ENCODE measurements at regions not wholly inside any gene's neighbourhood (a gene's known extent, or its start where the extent isn't known, plus 50 kb on each side); places are given as distances from the start of the nearest gene placed in this dataset.
"Not testable (repeated sequence)": the region's sequence is repeated elsewhere in the genome, so short reads cannot be mapped to it uniquely, and the experiment has no call there.

- H3K4me1 ChIP-seq, result no peaks in the 10 kb centered on the region
- TF ChIP-seq POLR2A (IDR thresholded peaks at IDR 0.05) (no peak), CTCF (IDR thresholded peaks at IDR 0.05) (no peak), POLR2AphosphoS5 (IDR thresholded peaks at IDR 0.05; ENCODE audit: insufficient read depth in 1 of 2, low read depth in 1 of 2) (no peak)
- H3K4me3 ChIP-seq, result no peak overlapping the region
- no peak for DNase-seq (ENCODE audit: extremely low spot score in 2 of 2)
- no peak overlapping the region for H3K27ac ChIP-seq
- no peaks in the 10 kb centered on the region for H3K27me3 ChIP-seq
- intact Hi-C loops (cut with DNase I), result no loop called here
- no peaks in the 10 kb centered on the region for H3K36me3 ChIP-seq
- H3K9me3 ChIP-seq, result no peaks in the 10 kb centered on the region
Measured at GRCh38 chr1:232162001-232162400, 467.9 kb downstream of the SIPA1L2 start.

GRCh38 chr1:232158558-232158957, 471.4 kb downstream of the SIPA1L2 start:
- H3K4me3 ChIP-seq; H3K27ac ChIP-seq; H3K4me1 ChIP-seq; intact Hi-C loops (cut with DNase I); H3K9me3 ChIP-seq; DNase-seq (ENCODE audit: extremely low spot score in 2 of 2); H3K27me3 ChIP-seq; H3K36me3 ChIP-seq: not testable (repeated sequence)

GRCh38 chr1:232156070-232156469, 473.9 kb downstream of the SIPA1L2 start:
- H3K4me1 ChIP-seq; H3K9me3 ChIP-seq; H3K4me3 ChIP-seq; H3K36me3 ChIP-seq; intact Hi-C loops (cut with DNase I); DNase-seq (ENCODE audit: extremely low spot score in 2 of 2); H3K27ac ChIP-seq; H3K27me3 ChIP-seq: not testable (repeated sequence)

GRCh38 chr1:232153652-232154051, 476.3 kb downstream of the SIPA1L2 start:
- Histone ChIP-seq H3K4me1 (no peaks in the 10 kb centered on the region), H3K36me3 (no peaks in the 10 kb centered on the region), H3K9me3 (no peaks in the 10 kb centered on the region), H3K4me3 (no peak overlapping the region), H3K27me3 (no peaks in the 10 kb centered on the region), H3K27ac (no peak overlapping the region)
- DNase-seq (ENCODE audit: extremely low spot score in 2 of 2), result no peak
- intact Hi-C loops (cut with DNase I), result no loop called here
- TF ChIP-seq CTCF (IDR thresholded peaks at IDR 0.05), result no peak
- no peak for TF ChIP-seq POLR2AphosphoS5 (IDR thresholded peaks at IDR 0.05; ENCODE audit: insufficient read depth in 1 of 2, low read depth in 1 of 2)
- TF ChIP-seq POLR2A (IDR thresholded peaks at IDR 0.05), result no peak

GRCh38 chr1:232150770-232151548, 479.0 kb downstream of the SIPA1L2 start:
- Histone ChIP-seq H3K36me3 (no peaks in the 10 kb centered on the region), H3K4me3 (no peak overlapping the region), H3K4me1 (no peaks in the 10 kb centered on the region), H3K27ac (no peak overlapping the region), H3K9me3 (no peaks in the 10 kb centered on the region), H3K27me3 (no peaks in the 10 kb centered on the region)
- intact Hi-C loops (cut with DNase I), result no loop called here
- no peak for DNase-seq (ENCODE audit: extremely low spot score in 2 of 2)
- TF ChIP-seq POLR2AphosphoS5 (IDR thresholded peaks at IDR 0.05; ENCODE audit: insufficient read depth in 1 of 2, low read depth in 1 of 2) (no peak), CTCF (IDR thresholded peaks at IDR 0.05) (no peak), POLR2A (IDR thresholded peaks at IDR 0.05) (no peak)

- intact Hi-C loops (cut with DNase I), result no loop called here
- no peaks in the 10 kb centered on the region for H3K4me1 ChIP-seq
- no peak overlapping the region for H3K27ac ChIP-seq
- no peak for DNase-seq (ENCODE audit: extremely low spot score in 2 of 2)
- H3K36me3 ChIP-seq, result no peaks in the 10 kb centered on the region
- TF ChIP-seq CTCF (IDR thresholded peaks at IDR 0.05) (no peak), POLR2AphosphoS5 (IDR thresholded peaks at IDR 0.05; ENCODE audit: insufficient read depth in 1 of 2, low read depth in 1 of 2) (no peak), POLR2A (IDR thresholded peaks at IDR 0.05) (no peak)
- no peak overlapping the region for H3K4me3 ChIP-seq
- no peaks in the 10 kb centered on the region for H3K9me3 ChIP-seq
- no peaks in the 10 kb centered on the region for H3K27me3 ChIP-seq
Measured at GRCh38 chr1:232149287-232150201, 480.4 kb downstream of the SIPA1L2 start.

All from vagina (tissue), 2 donors.